GM18867 (cell line): ENCODE measurements at regions not wholly inside any gene's neighbourhood (a gene's known extent, or its start where the extent isn't known, plus 50 kb on each side); places are given as distances from the start of the nearest gene placed in this dataset.

Source experiments
- ATAC-seq: cut with Tn5 transposase; IDR thresholded peaks from one replicate; pipeline ENCODE4 v1.9.1; 2021; ENCODE audit warnings: mild to moderate bottlenecking, moderate library complexity; ENCODE audit not compliant: unreplicated experiment

DNA sequence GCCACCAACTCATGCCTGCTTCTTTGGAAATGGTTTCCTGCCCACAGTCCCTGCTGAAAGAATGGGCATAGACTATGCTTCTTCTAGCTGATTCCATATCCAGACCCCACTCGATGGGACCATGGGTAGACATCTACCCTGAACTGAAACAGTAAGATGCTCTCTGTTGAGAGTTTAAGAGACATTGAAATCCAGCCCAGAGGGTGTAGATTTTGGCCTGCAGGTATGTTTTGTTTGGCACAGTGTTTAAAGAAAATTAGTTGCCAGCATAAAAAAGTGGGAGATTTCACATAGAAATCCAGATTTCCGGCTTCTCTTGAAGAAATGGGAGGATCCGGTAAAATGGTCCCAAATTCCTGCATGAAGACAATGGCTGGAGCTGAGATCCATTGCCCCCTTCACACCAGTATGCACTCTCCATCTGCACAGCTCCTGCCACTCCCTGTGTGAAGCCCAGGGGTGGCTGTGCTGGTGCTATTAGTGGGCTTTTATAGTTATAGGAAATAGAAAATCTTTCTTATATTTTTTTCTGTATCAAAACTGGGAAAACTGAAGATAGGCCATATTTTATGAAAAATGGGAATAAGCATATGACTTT, 218.1 kb downstream of the PTEN start:
- ATAC-seq = no peak

DNA sequence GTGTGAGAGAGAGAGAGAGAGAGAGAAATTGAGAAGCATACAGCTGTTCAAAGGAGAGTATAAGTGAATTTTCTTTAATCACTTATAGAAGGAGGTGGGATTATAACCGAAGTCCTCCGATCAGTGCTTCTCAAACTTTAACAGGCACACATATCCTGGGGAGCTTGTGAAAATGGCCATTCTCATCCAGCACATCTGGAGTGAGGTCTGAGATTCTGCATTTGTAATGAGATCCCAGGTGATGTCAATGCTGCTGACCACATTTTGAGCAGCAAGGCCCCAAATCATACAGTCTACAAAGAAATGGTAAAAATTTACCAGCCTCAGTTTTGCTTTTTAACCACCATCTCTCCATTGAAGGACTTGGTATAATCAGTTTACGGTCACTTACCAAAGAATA, 219.0 kb downstream of the PTEN start:
- peak; percentile 19 for ATAC-seq

DNA sequence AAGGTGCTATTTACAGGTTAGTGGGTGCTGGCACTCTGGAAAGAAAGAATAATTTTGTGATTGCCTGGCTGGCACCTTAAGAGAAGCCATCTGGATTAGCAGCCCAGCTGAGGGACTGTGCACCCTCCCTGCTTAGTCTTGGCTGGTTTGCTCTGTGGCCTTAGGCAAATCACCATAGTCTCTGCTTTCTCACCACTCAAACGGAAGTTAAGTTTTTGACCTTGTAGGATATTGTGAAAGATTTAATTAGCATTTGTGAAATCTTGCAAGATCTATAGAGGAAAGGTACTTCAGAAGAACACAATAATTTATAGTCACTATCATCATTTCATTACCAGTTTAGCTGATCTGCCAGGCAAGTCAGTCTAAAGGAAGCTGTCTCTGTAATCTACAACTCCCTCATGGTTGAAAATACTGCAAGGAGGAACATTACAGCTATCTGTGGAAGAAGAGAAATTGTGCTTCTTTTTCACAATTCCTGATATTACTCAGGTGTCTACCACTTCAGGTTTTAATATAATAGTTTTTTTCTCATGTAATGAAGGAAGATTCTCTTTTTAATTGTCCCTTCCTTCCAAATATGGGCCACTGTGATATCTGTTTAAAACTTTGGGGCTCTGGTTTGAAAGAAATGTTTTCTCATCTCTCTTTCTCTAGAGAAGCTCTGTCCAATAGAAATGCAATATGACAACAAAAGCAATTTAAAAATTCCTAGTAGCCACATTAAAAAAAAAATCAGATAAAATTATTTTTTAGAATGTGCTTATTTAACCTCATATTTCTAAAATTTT, 219.6 kb downstream of the PTEN start:
- ATAC-seq = peak; percentile 90

DNA sequence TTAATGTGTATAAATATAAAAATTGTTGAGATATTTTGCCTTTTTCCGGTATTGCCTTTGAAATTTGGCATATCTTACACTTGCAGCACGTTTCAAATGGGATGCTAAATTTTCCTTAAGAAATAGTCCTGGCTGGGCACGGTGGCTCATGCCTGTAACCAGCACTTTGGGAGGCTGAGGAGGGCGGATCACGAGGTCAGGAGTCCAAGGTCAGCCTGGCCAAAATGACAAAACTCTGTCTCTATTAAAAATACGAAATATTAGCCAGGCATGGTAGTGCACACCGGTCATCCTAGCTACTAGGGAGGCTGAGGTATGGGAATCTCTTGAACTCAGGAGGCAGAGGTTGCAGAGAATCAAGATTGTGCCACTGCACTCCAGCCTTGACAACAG, 220.2 kb downstream of the PTEN start:
- ATAC-seq = no peak

DNA sequence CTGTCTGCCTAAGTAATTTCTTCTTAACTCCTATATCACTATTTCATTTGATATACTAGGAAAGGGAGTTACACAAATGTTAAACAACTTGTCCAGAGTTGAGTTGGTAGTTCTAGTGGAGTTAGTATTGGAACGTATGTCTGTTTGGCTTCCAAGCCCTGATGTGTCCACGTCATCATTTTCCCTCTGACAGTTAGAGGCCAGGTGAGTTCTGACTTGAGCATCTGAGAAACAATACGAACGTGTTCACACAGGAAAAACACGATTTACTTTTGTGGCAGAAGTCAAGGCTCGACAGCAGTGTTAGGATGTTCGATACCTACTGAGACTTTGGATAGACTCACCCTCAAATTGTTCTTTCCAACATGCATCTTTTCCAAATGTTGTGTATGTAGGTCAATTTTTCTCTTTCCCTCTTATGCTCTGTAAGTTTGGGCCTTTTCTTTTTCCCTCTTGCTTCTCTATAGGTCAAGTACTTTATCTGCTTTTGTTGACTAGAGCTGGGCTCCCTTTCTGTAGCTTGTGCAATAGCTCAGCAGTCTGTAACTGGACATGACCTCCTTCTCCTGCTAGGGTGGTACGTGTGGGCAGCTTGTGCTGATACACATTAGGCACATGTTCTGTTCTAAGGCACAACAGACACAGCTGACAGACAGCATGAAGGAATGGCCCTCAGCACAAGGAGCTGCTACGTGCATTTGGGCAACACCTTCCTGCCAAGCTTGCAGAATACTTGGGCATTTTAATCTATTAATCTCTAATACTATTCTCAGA, 222.9 kb downstream of the PTEN start:
- no peak for ATAC-seq

DNA sequence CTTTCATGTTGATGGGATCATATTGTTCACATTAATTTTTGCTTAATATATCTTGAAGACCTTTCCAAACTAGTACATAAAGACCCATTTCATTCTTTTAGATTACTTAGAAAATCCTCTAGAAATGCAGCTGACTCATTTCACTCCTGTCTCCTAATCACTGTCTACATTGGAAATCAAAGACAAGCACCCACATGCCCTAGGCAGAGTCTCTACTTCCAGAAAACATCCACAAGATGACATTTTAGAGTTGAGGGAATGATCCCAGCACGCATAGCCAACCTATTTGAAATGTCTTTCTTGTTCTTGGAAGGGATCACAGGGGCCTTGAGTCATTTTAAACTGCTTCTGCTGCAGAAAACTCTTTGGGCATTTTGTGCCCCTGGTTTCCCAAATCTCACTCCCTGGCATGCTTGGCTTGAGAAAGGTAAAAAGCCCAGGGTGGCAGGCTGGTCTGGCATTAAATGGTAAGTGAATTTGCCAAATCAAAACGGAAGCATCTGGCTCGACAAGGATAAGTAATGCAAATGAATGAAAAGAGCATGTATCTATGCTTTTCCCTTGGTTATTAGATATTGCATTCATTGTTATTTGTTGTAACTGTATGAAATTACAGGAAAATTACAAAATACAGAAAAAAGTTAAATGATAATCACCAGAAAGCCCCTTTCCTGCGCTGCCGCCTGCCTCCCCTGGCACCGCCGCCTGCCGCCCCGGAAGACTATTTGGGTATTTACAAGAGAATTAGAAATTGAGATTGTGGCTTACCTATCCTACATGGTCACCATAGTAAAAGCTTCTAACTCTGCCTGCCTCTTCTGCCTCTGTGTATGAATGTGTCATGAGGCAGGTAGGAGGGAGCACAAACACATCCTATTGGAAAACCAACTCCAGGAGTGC, 225.3 kb downstream of the PTEN start:
- no peak for ATAC-seq

DNA sequence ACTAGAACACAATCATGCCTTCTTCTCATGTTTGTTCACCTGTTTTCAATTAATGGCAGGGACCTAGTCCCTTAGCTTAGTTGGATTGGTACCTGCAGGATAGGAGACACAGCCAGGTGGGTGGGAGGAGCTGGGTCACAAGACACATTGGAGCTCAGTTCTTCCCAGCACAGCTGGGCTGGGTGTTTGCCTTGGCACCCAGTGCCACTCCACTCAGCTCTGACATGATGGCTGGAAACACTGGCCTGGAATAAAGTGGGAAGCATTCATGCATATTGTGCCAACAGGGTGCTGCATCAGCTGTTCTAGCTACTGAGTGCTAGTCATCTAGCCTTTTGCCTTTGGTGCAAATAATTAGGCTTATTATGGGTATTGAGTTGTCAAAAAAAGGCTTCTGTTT, 226.1 kb downstream of the PTEN start:
- ATAC-seq = no peak

DNA sequence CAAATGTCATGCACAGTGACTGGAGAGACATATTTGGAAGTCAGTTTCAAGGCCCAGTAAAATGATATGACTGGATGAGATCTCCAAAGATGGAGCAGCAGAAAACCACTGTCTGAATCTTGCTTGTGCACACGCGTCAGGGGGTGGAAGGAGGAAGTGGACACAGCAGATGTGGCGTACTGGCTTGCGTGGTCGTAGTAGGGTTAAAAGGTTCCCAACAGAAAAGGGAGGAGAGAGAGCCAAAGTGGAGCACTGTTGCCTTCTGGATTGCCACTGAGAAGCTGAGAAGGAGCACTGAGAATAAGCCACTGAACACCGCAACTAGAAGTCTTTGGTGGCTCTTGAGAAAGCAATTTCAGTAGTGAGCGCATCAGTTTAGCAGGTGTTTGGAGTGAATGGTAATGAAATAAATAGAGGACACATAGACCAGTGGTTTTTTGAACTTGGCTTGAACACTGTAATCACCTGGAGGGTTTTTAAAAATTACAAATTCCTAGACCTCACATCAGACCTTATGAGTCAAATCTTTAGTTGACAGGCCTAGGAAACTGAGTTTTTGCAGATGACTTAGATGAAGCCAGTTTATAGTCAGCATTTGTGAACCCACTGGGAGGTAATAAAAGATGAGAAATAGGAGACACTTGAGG, 227.3 kb downstream of the PTEN start:
- no peak for ATAC-seq

DNA sequence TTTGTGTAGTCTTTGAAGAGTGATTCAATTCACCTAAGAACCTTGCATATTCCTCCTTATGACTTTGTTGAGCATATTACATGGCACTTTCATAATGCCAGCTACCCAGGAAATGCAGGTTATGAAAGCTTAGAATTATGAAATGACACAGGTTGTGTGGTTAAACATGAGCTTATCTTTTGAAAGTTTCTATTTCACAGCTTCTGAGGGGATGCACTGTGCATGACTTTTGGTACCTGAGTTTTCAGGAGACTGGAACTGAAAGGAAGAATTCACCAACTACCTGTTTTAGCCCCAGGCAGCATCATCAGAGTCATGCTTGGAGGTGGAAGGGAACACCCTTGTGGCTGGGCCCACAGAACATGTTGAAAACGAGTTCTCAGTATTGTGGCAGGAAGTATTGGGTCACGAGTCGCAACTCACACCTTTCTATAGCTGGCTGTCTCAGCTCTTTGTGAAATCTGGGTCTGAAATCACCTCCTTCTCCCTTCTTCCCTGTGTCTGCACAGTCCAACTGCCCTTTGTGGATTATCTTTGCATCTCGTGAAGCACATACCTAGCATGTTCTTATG, 228.2 kb downstream of the PTEN start:
- ATAC-seq = peak; percentile 84

DNA sequence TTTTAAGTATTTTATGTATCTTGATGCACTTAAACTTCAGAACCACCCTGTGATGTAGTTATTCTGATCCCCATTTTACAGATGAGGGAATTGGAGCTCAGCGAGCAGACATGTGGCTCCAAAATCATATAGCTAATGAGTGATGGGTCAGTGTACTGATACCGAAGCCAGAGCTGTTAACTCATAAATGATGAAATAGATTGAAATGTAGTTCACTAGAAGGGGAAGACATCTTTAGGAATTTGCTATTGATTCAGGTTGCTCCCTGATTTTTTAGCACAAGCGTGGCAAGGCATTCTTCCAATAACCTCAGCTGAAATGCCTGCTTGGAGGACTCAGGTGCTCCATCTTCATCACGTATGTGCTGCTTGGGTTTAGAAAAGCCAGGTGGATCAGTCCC, 228.8 kb downstream of the PTEN start:
- ATAC-seq = no peak

DNA sequence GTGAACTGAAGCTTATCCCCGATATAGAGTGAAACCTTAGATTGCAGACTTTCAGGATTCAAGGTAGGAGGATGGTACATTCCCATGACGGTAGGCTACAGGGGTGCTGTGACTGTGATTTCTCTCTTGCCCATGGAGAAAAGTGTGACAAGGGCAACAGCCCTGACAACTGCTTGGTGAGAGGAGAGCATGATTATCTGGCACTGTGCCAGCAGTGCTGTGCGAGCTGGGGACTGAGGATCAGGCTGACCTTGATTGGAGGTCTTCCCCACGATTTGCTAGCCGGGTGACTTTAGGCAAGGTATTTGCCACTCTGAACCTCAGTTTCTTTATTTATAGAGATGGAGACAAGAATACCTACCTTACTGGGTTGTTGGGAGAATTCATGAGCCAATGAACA, 229.5 kb downstream of the PTEN start:
- ATAC-seq = no peak

DNA sequence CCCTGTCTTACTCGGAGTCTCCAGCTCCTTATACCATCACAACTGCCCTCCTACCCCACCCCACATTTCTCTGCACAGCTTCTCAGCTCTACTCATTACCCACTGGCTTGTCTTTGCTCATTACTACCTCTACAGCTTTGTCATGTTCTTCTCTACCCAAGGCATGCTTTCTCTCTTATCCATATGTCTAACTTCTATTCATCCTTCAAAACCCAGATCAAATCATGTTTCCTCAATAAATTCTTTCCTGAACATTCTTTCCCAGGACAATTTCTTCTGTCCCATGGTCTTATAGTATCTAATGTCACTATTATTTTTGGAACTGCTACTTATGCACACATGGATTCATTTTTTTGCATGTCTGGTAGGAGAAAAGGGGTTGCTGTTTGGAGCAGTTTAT, 231.4 kb downstream of the PTEN start:
- no peak for ATAC-seq

DNA sequence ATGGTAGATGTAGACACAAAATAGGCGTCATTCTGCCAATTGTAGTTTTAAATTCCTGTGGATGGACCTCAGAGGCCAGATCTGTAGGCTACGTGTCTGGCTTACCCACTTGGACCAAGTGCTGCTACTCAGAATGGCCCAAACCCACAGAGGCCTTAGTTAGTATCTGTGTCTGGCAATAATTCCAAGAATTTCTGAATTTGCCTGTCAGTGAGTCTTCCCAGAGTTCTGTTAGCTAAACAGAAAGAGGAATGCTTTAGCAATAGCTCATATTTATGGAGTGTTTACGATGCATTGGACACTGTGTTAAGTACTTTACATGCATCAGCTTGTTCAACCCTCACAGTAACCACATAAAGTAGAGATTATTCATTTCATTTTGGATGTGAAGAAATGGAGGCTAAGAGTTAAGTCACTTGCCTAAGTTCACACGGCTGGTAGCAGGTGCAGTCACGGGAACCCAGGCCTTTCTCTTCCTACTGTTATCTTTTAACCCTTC, 231.8 kb downstream of the PTEN start:
- ATAC-seq = no peak

DNA sequence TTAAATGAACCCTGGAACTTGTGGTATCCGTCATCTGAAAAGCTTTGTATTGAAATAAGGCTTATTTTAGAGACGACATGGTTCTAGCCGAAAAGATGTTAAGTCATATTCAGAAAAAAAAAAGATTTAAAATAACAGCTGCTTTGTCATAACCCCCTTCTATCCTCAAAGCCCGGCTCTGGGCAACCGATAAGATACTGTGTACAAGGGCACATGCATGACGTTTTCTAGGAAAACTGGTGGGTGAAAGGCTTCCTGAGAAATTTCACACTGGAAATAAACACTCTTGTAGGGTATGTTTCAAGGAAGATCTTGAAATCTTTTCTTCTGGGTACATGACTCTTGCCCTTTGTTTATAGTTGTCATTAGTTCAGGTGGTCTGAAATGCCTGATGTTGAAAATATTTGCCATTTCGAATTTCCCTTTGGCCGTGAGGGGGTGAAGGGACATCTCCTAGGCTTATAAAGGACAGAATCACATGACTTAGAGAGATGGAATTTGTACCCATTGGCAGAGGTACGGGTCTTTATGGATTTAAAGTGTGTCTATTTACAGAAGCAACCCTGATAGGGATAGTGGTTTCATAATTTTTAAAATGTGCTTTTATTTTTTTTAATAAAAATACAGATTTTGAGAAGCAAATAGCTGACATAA, 232.5 kb downstream of the PTEN start:
- no peak for ATAC-seq

DNA sequence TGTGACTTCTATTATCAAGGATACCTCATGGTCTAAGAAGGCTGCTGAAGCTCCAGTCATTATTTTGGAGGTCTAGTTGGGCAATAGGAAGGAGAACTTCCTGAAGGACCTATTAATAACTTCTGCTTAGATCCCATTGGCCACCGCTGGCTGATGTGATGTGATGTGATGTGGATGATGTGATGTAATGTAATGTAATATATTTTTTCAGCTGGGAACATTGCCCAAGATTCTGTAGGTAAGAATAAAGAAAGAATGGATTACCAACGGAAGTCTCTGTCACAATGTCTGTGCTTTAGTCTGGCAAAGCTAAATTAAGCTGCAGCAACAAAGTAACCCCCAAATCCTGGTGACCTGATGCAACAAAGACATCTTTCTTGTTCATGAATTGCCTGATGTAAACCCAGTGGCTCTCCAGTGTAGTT, 233.7 kb downstream of the PTEN start:
- no peak for ATAC-seq

DNA sequence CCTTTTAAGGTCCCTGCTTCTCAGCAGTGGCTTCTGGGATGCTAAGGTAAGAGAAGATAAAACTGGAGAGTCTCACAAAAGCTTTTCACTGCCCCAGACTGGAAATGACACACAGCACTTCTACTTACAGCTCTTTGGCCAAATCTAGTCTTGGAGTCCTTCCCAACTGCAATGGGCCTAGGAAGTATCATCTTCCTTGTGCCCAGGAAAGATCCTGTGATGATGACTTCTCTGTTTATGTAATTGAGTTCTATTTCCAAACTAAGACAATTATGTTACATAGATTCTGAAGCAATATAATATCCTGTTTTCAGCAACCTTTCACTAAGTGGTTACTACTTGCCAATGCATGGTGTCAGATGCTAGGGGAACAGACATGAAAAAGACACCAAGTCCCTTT, 234.1 kb downstream of the PTEN start:
- ATAC-seq = no peak

DNA sequence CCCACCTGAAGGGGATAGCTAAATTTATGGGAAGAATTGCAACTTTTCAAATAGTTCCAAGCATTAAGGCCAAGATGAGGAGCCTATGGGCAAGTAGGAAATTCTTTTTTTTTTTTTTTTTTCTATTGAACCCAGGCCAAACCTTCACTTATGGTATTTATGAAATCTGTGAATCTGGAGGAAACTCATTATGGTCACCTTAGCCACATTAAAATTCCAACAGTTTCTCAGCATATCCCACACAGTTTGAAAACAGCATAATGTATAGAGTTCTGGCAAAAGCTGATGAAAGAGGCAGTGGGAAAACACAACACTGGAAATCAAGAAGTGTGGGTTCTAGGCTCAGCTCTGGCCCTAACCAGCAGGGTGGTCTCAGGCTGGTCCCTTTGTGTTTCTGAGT, 236.9 kb downstream of the PTEN start:
- no peak for ATAC-seq

DNA sequence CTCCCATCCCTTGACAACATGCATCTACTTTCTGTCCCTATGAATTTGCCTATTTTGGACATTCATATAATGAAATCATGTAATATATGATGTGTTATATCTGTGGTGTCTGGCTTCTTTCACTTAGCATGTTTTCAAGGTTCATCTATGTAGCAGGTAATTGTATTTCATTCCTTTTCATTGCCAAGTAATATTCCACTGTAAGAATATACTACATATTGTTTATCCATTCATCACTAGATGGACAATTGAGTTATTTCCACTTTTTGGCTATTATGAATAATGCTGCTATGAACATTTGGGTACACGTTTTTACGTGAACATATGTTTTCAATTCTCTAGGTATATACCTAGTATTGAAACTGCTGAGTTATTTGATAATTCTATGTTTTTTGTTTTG, 238.2 kb downstream of the PTEN start:
- no peak for ATAC-seq

DNA sequence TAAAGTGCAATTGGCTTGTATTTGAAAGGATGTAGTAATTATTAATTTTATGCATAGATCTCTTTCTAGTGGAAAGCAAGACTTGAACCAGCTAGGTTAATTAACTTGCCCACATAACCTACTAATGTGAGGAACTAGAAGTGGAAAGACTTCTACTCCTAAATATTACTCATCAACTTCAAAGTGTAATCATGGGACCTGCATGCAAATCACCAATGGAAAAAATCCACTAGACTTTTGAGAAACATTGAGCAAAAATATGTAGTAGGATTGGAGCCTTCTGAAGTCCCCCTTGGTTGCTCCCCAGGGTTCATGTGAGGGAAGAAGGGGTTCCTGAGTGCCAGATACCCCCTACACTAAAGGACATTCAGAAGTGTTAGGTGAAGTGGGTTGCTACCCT, 240.2 kb downstream of the PTEN start:
- no peak for ATAC-seq

DNA sequence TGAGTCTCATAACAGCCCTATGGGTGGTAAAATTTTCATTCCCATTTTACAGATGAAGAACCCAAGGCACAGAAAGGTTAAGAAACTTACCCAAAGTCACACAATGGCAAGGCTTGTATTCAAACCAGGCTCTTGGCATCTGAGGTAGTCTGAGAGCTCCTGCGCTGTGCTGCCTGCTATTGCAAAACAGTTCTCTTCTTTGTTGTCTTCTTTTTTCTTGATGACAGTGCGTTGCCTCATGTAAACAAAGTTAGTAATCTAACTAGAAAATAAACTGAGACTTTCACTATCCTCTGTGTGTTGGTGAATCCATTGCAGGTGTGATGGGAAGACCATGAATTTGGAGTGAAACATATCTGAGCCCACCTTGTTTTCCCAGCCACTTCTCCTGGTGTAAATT, 240.8 kb downstream of the PTEN start:
- no peak for ATAC-seq
